Stimulated activated CD4-positive, alpha-beta T cell treated with anti-CD3 and anti-CD28 coated beads, Interleukin-1b, Interleukin-23, amount 100 ng/mL, for 48 hours (primary cell): ENCODE measurements at regions not wholly inside any gene's neighbourhood (a gene's known extent, or its start where the extent isn't known, plus 50 kb on each side); places are given as distances from the start of the nearest gene placed in this dataset.
"Not testable (repeated sequence)": the region's sequence is repeated elsewhere in the genome, so short reads cannot be mapped to it uniquely, and the experiment has no call there.

Experiments used
- DNase-seq: peaks from one replicate; pipeline ENCODE4 v3.0.0-alpha.2; 2020

DNA sequence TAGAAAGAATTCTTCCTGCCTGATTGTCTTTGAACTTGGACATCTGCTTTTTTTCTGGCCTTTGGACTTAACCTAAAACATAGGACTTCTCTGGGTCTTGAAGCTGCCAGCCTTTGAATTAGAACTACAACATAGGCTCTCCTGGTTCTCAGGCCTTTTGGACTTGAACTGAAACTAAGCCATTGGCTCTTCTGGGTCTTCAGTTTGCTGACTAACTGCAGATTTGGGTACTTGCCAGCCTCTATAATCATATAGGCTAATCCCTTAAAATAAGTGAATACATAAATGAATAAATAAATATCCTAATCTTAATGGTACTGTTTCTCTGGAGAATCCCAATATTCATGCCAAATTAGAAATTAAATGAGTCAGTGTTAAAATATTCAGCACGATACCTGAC is 473.4 kb upstream of the PAPPA start:
- no peak for DNase-seq

DNA sequence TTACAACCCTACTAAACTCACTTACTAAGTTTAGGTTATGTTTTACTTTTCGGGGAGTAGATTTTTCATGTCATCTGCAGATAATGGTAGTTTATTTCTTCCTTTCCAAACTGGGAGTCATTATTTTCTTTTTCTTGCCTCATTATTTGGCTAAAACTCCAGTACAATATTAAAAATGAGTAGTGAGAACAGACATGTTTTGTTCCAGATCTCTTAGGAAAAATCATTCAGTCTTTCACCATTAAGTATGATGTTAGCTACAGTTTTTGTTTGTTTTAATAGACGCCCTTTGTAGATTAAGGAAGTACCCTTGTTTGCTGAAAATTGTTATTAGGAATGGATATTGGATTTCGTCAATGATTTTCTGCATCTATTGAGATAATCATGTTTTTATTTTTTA is 472.0 kb upstream of the PAPPA start:
- no peak for DNase-seq

DNA sequence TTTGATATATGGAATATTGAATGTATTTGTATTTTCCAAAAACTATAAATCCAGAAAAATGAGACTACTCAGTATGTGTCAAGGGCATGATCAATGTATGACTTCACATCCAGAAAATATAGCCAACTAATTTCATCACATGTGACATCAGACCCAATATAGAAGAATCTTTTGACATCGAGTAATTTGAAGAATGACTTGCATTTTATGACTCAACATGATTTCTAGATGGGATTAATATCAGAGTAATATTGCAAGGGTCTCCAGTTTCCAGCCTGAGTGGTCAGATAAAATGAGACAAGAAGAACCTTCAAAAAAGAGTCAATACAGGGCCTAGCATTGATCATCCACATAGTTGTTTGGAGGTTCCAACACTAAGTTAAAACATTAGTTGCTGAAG is 467.5 kb upstream of the PAPPA start:
- no peak for DNase-seq

DNA sequence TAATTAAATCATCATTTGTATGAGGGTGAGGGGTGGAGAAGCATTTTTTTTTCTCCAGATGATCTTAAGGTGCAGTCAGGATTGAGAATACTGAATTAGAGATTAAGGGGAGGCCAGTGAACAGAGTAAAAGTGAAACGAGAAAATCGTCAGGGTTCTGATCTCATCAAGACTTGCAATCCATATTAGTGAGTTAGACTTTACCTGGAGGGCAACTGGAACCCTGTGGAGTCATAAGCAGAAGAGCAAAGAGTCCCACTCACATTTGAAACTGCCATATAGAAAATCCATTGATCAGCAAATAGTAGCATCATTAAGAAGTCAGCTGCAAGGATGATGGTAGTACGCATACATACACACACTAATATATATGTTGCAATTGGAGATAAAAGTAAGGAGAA is 466.2 kb upstream of the PAPPA start:
- no peak for DNase-seq

DNA sequence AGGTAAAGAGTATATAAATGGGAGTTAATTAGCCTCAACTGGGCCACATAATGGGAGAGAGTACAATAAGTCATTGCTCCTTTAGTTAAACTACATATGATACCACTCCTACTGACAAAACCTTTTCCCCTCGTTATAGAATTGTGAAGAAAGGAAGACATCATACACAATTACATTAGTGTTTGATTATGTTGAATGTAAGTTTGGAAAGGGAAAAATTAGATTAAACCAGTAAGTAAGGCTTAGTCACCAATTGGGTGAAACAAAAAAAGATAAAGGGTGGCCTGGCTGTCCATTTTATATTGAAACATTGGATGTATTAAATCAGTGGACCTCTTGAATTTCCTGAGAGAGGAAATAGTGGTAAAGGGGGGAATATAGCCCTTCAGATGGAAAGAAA is 464.3 kb upstream of the PAPPA start:
- no peak for DNase-seq

DNA sequence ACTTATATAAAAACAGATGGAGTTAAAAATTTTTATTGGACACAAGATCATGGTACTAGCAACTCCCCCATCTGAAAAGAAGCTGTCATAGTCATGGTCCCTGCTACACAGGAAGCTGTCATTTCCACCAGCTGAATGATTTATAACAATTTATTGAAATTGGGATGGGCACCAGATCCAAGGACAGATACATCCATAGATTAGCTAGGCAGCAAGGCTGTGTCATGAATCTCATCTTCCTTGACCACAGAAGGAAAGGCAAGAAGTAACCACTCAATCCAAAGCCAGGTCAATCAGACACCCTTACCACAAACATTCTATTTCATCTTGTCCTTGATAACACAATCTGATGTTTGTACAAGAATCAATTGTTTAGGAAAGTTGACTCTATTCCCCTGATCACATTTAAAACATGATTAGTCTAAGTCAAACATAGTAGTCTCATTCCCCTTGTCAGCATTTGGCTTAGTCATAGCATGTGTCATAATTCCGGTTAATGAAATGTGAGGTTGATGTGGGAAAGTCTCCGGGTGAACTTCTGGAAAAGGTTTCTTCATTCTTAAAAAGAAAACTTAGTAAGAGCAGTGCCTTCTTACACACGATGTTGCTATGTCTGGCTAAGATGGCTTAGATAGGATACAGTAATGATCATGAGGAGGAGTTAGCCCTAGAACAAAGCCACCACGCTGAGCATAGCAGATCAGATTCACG is 462.6 kb upstream of the PAPPA start:
- DNase-seq, result no peak

DNA sequence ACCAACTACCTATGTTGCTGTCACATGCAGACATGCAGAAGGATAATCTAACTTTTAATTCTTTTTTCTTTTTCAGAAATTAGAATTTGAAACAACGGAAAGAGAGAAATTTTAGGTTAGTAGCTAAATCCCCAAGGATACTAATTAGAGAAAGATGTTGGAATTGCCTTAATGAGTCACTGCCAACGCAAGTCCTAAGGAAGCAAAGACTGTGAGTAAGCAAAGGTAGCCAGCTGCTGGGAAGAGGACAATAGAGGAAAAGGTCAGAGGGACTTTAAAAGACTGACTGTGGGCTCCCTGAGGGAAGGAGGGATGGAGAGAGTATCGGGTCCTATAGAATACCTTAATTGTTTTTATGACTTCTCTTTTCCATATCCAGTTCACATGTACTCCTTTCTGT is 461.9 kb upstream of the PAPPA start:
- no peak for DNase-seq

DNA sequence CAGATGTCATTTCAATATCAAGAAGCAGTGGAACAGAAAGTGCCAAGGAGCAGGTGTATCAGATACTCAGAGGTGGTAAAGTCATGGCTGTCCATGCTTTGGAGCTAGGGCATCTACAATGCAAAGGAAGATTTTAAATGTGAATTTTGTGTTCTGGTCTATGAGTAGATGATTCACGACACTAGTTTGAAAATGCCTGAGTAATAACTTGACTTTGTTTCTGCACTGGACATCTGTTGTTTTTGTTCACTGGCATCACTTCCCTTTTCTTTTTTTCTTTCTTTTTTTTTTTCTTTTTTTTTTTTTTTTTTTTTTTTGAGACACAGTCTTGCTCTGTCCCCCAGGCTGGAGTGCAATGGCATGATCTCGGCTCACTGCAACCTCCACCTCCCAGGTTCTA is 460.7 kb upstream of the PAPPA start:
- DNase-seq, result not testable (repeated sequence)

DNA sequence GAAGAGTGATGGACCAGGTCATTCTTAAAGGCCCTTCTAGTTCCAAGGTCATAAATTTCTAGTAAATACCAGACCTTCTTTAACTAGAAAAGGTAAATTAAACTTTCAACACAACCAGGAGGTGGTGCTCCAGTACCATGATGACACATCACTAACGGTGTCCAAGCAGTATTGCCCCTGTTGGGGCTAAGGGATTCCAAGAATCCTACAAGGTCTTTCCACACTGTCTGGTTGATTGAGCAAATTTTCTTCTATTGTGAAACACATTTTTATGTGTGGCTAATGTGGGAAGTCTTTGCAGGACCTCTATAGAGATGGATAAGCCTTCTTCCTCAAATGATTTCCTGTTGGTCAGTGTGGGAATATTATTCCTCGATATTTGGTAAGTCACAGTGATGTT is 459.6 kb upstream of the PAPPA start:
- DNase-seq, result no peak

DNA sequence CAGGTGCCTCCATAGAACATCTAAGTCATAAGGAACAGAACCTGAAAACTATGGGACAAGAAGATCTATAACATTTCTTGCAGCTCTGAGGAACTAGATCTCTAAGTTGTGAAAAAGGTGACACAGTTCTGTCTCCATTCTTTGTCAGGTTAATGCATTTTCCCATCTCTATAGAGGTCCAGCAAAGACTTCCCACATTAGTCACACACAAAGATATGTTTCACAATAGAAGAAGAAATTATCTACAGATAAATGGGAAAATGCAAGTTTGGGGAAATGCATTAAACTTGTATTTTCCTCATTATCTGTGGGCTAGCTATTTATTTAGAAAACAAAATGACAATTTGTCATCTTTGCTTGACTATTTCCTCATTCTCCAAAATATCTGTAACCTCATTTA is 458.6 kb upstream of the PAPPA start:
- no peak for DNase-seq

DNA sequence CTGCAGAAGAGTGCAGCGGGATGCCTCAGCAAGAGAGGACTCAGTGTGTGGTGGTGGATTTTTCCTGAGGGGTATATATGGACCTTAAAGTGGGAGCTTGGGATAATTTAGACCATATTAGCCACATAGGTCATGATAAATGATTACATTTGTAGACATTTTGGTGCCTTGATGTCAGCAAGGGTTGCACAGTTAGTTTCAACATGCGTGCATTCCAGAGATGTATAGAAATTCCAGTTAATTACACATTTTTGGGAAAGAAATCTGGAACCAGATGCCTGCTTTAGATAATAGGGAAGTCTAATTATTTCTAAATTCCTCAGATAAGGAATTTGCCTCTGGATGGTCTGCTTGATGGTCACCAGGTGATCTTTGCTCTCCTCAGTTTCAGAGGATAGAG is 440.6 kb upstream of the PAPPA start:
- no peak for DNase-seq

DNA sequence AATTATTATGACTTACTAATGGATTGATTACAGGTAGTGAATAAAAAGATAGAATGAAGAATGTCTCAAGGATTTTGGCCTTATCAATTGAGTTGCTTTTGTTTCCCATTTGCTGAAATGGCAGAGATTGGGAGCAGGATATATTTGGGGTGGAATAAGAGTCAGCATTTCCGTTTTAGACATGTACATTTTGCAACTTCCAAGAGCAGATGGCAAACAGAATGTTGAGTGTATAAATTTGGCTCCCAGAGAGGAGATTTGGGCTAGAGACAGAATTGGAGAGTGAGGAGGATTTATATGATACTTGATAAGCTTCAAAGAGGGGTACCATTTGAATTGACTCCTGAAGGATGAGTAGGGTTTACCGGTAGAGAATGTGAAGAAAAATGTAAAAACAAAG is 437.9 kb upstream of the PAPPA start:
- DNase-seq, result no peak

DNA sequence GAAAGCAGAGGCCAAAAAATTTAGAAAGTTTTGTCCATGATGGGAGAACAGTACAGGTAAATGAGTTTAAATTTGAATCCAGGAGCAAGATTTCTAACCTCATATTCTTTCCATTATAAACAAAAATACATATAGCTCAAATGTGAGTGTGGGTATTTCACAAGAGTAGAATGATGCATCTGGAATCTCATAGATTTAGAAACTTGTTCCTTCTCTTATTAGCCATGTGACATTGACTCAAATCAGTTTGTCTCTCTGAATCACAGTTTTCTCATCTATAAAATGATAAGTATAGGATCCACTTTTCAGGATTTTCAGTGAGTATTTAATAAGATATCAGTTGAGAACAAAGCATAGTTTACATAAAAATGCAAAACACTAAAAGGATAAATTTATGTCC is 436.3 kb upstream of the PAPPA start:
- DNase-seq, result no peak

DNA sequence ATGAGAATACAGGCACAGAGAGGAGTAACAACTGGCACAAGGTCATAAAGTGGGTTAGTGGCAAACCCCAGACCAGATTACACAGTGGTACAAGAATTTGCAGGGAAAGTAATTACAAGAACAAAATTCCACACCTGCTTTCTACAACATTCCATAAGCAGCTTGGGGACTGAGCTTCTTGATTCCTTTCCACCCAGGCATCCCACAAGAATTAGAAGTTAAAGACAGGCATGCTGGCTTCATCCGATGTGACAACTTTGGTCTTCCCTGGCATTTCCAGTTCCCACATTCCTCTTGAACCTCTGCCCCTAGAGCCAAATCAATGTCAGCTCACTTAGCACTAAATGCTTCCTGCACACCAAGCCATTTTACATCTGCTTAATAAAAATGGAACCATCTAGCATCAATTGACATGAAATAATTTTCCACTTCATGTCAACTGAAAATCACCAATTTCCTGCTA is 435.8 kb upstream of the PAPPA start:
- no peak for DNase-seq

DNA sequence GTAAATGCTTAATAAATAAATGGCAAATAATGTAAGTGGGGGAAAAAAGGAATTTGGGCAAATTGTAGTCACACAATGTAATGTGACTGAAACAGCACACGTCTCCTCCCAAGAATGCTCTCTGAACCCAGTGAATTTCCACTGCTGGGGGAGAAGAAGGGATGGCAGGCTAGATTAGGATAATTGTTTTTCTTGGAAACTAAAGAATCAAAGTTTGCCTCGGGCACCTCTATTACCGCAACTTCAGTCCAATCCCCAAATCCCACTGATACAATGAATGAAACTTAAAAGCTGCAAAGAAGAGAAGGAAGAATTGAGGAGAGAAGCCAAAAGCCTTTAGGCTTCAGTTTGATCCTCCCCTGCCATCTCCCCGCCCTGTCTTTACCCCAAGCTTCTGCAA is 423.2 kb upstream of the PAPPA start:
- no peak for DNase-seq

DNA sequence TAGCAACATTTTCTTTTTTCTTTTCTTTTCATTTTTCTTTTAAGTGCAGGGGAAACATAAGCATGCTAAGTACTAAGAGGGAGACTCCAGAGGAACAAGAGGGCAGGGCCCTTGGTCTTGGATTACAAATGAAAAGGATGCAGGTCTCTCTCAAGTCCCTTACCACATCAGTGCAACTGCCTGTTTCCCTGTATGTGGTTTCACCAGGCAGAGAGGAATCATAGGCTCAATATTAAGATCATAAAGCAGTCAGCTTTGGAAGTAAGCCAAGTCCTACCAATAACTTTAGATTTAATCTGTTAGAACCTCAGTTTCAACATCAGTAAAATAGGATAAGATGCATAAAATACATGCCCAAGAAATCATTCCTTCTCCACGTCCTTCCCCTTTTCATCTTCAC is 422.7 kb upstream of the PAPPA start:
- no peak for DNase-seq

DNA sequence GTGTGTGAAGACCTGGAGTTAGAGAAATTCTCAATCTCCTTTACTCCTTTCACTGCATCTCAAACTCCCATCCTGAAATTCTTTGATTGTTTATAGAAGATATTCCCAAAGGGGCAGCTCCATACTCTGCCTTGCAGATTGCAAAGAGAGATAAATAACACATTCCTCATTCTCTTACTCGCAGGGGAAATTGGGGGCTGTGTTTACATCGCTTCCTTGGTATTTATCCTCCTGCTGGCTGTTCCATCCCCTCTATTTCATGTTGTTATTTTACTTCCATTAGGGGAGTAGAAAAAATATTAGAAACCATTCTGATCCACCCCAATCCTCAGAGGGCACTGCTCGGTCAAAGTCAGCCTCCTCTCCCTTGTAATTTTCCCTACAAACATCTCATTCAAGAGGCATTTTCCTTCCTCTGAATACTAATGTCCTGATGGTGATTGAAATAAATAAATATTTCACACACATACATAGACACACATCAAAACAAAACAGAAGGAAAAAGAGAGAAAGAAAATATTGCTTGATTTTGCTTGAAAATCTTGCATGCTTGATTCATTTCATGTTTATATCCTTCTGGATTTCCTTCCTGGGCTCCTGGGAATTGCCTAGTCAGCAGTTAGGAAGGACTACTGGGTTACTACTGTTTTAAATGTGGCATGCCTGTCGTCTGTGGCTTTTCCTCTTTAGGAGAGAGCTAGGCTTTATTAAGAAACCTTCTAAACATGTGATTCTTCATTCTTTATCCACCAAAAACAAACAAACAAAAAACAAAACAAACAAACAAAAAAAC is 420.1 kb upstream of the PAPPA start:
- no peak for DNase-seq

DNA sequence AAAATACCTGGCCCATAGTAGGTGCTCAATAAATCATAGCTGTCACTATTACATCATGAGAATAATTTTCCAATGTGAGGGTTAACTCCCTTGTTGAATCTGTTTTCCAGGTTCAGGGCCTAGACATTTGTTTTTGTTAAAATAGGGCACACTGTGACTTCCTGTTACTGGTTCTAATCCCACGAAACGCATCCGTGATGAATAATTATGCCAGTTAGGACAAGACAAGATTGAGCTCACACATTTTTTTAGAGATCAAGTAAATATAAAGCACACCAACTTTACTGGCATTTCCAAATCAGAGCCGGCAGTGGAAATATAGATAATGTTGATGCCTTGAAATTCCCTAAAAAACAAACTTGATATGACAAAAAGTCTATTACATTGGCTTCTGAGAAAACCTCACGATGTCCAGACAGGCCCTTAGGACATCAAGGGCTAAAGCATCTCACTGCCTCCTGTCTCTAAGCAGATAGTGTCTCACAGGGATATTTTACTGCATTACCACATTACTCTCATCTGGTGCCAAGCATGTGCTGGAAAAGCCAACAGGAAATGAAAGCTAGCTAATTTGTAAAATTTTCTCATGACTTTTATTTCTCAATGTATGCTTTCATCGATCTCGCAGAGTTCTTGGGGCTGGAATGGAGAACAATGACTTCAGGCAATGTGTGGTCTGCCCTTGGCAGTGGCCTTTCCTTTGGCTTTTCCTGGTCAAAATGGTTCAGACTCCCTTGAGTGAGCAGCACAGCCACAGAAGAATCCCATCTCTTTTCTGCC is 414.3 kb upstream of the PAPPA start:
- no peak for DNase-seq

DNA sequence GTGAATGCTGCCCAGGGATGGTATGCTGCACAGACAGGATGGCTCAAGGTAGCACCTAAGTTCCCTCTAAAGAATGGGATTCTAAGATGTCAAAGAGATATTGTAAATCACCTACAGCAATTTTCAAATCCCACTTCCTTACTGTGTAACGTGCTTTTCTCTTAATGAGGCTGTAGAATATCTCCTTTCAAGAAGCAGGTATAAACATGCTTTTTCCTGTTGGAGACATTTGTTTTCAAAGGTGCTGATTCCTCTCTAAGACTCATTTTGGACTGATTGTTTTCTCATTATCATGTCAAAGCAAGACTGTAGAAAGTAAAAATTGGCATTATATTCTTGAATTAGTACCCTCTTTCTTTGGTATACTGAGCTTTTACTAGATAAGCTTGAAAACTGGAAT is 412.6 kb upstream of the PAPPA start:
- DNase-seq, result no peak

DNA sequence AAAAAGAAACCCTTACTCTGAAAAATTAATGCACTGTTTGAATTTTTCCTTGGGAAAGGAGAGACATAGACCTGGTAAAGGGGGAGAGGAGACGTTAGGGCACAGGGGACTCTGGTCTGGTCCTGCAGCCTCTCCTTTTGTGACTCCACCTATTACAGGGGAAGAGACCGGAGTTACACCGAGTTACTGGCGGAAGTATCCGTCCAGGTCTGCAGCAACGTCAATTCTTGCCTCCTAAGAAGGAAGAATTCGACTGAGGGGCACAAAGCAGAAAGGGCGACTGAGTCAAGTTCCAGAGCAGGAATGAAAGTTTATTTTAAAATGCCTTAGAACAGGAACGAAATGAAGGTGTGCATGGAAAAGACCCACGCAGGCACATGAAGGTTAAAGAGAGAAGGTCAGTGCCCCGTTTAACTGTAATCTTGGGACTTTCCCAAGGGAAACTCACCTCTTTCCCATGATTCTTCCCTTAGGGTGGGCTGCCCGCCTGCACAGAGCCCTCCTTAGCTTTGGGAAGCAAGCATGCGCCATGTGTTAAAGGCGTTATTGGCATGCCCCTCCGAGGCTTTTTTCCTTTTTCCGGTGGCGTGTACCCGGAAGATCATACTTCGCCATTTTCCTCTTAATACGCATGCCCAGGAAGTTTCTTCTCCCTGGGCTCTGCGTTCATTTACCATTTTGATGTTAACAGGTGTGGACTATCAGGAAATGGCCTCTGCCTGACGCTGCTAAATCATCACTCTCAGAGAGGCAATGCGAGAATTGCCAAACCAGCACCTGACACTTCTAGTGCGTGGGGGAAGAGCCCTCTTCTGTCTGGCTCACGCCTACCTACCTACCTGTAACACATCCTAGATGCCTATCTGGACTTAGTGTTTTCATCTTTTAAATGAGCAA is 409.6 kb upstream of the PAPPA start:
- DNase-seq, result no peak

DNA sequence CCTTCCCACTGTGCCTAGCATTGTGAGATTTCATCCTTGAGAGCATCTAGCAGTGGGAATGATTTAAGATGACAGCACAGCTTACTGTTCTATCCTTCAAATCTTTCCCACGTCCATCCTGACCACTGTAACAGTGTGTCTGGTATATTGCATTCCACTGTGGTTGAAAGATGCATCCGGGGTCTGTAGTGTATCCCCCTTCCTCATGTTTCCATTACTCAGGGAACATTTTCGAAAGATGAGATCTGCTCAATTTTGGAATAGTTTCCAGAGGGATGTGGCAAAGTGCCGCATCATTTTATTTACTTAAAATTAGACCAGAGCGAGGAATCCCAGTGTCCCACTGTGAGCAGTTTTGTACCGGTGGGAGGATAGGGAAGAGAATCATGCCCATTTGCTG is 407.1 kb upstream of the PAPPA start:
- DNase-seq, result no peak

DNA sequence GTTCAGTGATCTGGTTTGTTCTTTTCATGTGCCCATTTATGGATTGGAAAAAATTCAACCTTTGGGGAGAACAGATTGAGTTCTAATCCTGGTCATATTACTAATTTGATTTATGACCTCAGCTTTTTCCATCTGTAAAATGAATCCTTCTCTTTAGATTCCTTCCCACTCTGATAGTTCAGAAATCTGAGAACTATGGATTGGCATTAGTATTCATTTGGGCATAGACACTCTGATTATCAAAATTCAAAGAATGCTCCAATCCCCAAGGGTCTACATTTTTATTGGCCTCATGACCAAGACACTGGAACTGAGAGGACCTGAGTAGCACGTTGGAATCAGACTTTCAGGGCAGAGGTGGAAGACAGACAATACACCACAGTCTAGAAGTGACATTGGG is 405.9 kb upstream of the PAPPA start:
- DNase-seq, result no peak

DNA sequence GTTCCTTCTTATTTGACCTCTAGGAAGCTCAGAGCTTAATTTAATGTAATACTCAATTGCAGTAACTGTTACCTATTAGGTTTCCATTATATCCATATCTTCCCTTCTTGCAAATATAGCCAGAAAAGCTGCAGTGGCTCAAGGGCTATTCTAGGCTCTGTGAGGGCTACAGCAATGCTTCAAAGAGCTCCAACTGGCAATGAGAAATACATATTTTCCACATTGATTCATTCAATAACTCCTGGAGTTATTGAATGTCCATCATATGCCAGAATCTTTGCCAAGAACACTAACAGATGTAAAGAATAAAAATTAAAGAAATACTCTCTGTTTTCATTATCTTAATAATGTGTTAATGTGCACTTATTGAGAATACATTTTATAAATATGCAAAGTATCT is 396.9 kb upstream of the PAPPA start:
- no peak for DNase-seq
